HT1080 (cell line): ENCODE measurements at regions not wholly inside any gene's neighbourhood (a gene's known extent, or its start where the extent isn't known, plus 50 kb on each side); places are given as distances from the start of the nearest gene placed in this dataset. TPM values are rescaled to one million over a fixed set of nuclear protein-coding genes. Genes with fewer than 3 reads are reported as not detected.
"Not testable (repeated sequence)": the region's sequence is repeated elsewhere in the genome, so short reads cannot be mapped to it uniquely, and the experiment has no call there.

Source experiments
- DNase-seq: peaks from one replicate; pipeline ENCODE4 v3.0.0-alpha.2; 2015; ENCODE audit warnings: low read depth
- small RNA-seq: library from RNA; depleted of rRNA; stranded (forward); fragments of <200 nt; gene quantifications from one replicate; pipeline ENCODE3, GENCODE V24; 2014

- DNase-seq: not testable (repeated sequence)
Measured at GRCh38 chr6:119418084-119418483, 68.5 kb upstream of the MAN1A1 start.

DNA sequence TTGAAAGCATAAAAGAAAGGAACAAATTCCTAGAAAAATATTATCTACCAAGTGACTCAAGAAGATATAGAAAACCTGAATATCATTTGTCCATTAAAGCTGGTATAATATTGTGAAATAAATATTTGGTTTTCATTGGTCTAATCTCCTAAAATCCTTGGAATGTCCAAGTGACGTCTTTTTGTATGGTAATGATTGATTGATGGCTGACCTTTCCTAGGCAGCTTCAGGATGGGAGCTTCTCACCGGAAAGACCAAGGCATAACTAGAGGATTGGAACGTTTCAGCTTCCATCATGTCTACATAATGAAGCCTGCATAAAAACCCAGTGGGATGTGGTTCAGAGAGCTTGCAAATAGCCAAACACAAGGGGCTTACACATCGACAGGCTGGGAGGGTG lies 57.6 kb upstream of the MAN1A1 start:
- DNase-seq: no peak

DNA sequence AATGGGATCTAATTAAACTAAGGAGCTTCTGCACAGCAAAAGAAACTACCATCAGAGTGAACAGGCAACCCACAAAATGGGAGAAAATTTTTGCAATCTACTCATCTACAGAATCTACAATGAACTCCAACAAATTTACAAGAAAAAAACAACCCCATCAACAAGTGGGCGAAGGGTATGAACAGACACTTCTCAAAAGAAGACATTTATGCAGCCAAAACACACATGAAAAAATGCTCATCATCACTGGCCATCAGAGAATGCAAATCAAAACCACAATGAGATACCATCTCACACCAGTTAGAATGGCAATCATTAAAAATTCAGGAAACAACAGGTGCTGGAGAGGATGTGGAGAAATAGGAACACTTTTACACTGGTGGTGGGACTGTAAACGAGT lies 55.6 kb upstream of the MAN1A1 start:
- DNase-seq: not testable (repeated sequence)

Small RNA genes in the stretch of these regions (small RNA-seq; reads per million reads assigned to genes)
- gene COX6A1P3: not detected
- not detected for gene MIR3144
- 0.16 reads per million for gene RNA5SP215
- not detected for gene RNU6-214P
